ENCODE measurements at regions not wholly inside any gene's neighbourhood (a gene's known extent, or its start where the extent isn't known, plus 50 kb on each side); places are given as distances from the start of the nearest gene placed in this dataset.
A peak's percentile ranks its signal among the peaks of the same experiment; 100 is the strongest.

DNA sequence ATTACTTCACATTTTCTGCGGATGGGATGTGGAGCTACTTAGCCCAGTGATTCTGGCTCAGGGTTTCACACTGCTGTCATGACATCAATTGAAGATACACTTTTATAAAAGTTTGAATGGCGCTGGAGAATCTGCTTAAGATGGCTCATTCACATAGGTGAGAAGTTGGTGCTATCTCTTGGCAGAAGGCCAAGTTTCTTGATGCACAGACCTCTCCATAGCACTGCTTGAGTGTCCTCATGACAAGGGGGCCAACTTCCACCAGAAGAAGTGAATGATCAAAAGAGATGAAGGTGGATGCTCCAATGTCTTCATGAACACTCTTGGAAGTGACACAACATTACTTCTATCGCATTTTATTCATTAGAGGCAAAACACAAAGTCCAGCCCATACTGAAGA is 403.7 kb upstream of the CCNG1 start:
- no peak overlapping the region for H3K9ac ChIP-seq (ENCODE audit: low read length)
- H4K20me1 ChIP-seq (ENCODE audit: insufficient read depth, low read length) = no peaks in the 10 kb centered on the region
- no peak overlapping the region for H3K4me3 ChIP-seq (ENCODE audit: low read depth, low read length, poor library complexity, severe bottlenecking)
- no peaks in the 10 kb centered on the region for H3K36me3 ChIP-seq (ENCODE audit: insufficient read depth, low read length)
- H3K79me2 ChIP-seq (ENCODE audit: insufficient read depth, low read length) = no peaks in the 10 kb centered on the region
- H3F3A ChIP-seq (ENCODE audit: insufficient read depth, low read length) = no peaks in the 10 kb centered on the region
- H3K27me3 ChIP-seq (ENCODE audit: insufficient read depth, low read length) = no peaks in the 10 kb centered on the region
- no peaks in the 10 kb centered on the region for H3K9me3 ChIP-seq (ENCODE audit: low read length)
- H3K27ac ChIP-seq (ENCODE audit: low read depth, low read length, poor library complexity, severe bottlenecking) = no peak overlapping the region
- no peak overlapping the region for H2AFZ ChIP-seq (ENCODE audit: low read length)
- no peak overlapping the region for H3K4me2 ChIP-seq (ENCODE audit: low read length)
- H3K4me1 ChIP-seq (ENCODE audit: insufficient read depth, low read length, severe bottlenecking) = no peaks in the 10 kb centered on the region
- H3K9me2 ChIP-seq (ENCODE audit: low read depth, low read length) = no peaks in the 10 kb centered on the region
- TF ChIP-seq CTCF (IDR thresholded peaks at IDR 0.05; ENCODE audit: low read length) = no peak
- TF ChIP-seq EZH2 (IDR thresholded peaks at IDR 0.05; ENCODE audit: borderline replicate concordance, low read length) = no peak

- H3K4me3 ChIP-seq (ENCODE audit: low read depth, low read length, poor library complexity, severe bottlenecking) = no peak overlapping the region
Measured at GRCh38 chr5:163041254-163041653, 396.1 kb upstream of the CCNG1 start.

GRCh38 chr5:163079618-163080017 is 357.8 kb upstream of the CCNG1 start:
- Histone ChIP-seq H3K9ac (ENCODE audit: low read length) (no peak overlapping the region), H3F3A (ENCODE audit: insufficient read depth, low read length) (no peaks in the 10 kb centered on the region), H3K9me2 (ENCODE audit: low read depth, low read length) (no peaks in the 10 kb centered on the region), H3K27me3 (ENCODE audit: insufficient read depth, low read length) (no peaks in the 10 kb centered on the region), H3K36me3 (ENCODE audit: insufficient read depth, low read length) (no peaks in the 10 kb centered on the region), H3K4me2 (ENCODE audit: low read length) (no peak overlapping the region), H3K9me3 (ENCODE audit: low read length) (no peaks in the 10 kb centered on the region), H4K20me1 (ENCODE audit: insufficient read depth, low read length) (no peaks in the 10 kb centered on the region), H3K79me2 (ENCODE audit: insufficient read depth, low read length) (no peaks in the 10 kb centered on the region), H2AFZ (ENCODE audit: low read length) (no peak overlapping the region), H3K4me3 (ENCODE audit: low read depth, low read length, poor library complexity, severe bottlenecking) (no peak overlapping the region), H3K27ac (ENCODE audit: low read depth, low read length, poor library complexity, severe bottlenecking) (no peak overlapping the region), H3K4me1 (ENCODE audit: insufficient read depth, low read length, severe bottlenecking) (no peaks in the 10 kb centered on the region)
- TF ChIP-seq EZH2 (IDR thresholded peaks at IDR 0.05; ENCODE audit: borderline replicate concordance, low read length) (no peak), CTCF (IDR thresholded peaks at IDR 0.05; ENCODE audit: low read length) (peak; percentile 57)

More at GRCh38 chr5:163041254-163041653, 396.1 kb upstream of the CCNG1 start:
- TF ChIP-seq CTCF (IDR thresholded peaks at IDR 0.05; ENCODE audit: low read length) (no peak), EZH2 (IDR thresholded peaks at IDR 0.05; ENCODE audit: borderline replicate concordance, low read length) (no peak)
- H3K36me3 ChIP-seq (ENCODE audit: insufficient read depth, low read length) = no peaks in the 10 kb centered on the region
- H3K4me1 ChIP-seq (ENCODE audit: insufficient read depth, low read length, severe bottlenecking) = no peaks in the 10 kb centered on the region
- H3F3A ChIP-seq (ENCODE audit: insufficient read depth, low read length) = no peaks in the 10 kb centered on the region
- H4K20me1 ChIP-seq (ENCODE audit: insufficient read depth, low read length) = no peaks in the 10 kb centered on the region
- H2AFZ ChIP-seq (ENCODE audit: low read length) = no peak overlapping the region
- no peaks in the 10 kb centered on the region for H3K79me2 ChIP-seq (ENCODE audit: insufficient read depth, low read length)
- no peaks in the 10 kb centered on the region for H3K9me2 ChIP-seq (ENCODE audit: low read depth, low read length)
- H3K27ac ChIP-seq (ENCODE audit: low read depth, low read length, poor library complexity, severe bottlenecking) = no peak overlapping the region
- H3K9ac ChIP-seq (ENCODE audit: low read length) = no peak overlapping the region
- no peak overlapping the region for H3K4me2 ChIP-seq (ENCODE audit: low read length)
- no peaks in the 10 kb centered on the region for H3K9me3 ChIP-seq (ENCODE audit: low read length)
- no peaks in the 10 kb centered on the region for H3K27me3 ChIP-seq (ENCODE audit: insufficient read depth, low read length)

All from OCI-LY1 (cell line).